ENCODE measurements at regions not wholly inside any gene's neighbourhood (a gene's known extent, or its start where the extent isn't known, plus 50 kb on each side); places are given as distances from the start of the nearest gene placed in this dataset.

- Histone ChIP-seq H3K36me3 (ENCODE audit: control insufficient read depth, insufficient read depth, low read length) (no peaks in the 10 kb centered on the region), H3K4me1 (ENCODE audit: control insufficient read depth, insufficient read depth, low read length) (no peaks in the 10 kb centered on the region), H3K4me3 (ENCODE audit: low read length) (no peak overlapping the region), H3K9me3 (replicated peaks; ENCODE audit: control insufficient read depth, low read depth, low read length) (no peaks in the 10 kb centered on the region), H3K27me3 (ENCODE audit: control insufficient read depth, insufficient read depth, low read length) (no peaks in the 10 kb centered on the region), H3K27ac (ENCODE audit: low read length) (no peak overlapping the region)
- no peak for DNase-seq
- 74% methylated on average over 3 of the region's 4 CpGs for WGBS (ENCODE audit: insufficient coverage)
Measured at GRCh38 chr3:61349717-61350116, 98.5 kb upstream of the FHIT start.

DNA sequence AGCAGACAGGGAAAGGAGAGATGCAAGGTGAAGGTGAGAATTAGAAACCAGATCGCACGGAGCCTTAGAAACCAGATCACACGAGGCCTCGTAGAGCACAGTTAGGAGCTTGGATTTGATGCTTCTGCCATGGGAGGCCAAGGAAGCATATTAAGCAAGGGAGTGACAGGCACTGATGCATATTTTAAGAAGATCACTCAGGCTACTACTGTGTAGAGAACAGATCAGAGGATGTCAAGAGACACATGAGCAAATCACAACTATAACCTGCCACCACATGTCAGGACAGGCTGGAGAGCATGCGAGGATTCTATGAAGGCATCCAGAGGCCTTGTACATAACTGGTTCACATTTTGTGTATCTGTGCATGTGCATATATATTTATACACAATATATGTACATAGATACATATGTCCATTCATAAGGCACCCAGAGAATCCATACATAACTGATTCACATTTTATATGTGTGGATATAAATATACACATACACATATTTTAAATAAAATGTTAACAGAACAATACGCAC, 99.6 kb upstream of the FHIT start:
- no peak for DNase-seq
- Histone ChIP-seq H3K4me1 (ENCODE audit: control insufficient read depth, insufficient read depth, low read length) (no peaks in the 10 kb centered on the region), H3K27me3 (ENCODE audit: control insufficient read depth, insufficient read depth, low read length) (no peaks in the 10 kb centered on the region), H3K4me3 (ENCODE audit: low read length) (no peak overlapping the region), H3K9me3 (replicated peaks; ENCODE audit: control insufficient read depth, low read depth, low read length) (no peaks in the 10 kb centered on the region), H3K27ac (ENCODE audit: low read length) (no peak overlapping the region), H3K36me3 (ENCODE audit: control insufficient read depth, insufficient read depth, low read length) (no peaks in the 10 kb centered on the region)
- WGBS (ENCODE audit: insufficient coverage), result 80% methylated on average over 4 of the region's 6 CpGs

DNA sequence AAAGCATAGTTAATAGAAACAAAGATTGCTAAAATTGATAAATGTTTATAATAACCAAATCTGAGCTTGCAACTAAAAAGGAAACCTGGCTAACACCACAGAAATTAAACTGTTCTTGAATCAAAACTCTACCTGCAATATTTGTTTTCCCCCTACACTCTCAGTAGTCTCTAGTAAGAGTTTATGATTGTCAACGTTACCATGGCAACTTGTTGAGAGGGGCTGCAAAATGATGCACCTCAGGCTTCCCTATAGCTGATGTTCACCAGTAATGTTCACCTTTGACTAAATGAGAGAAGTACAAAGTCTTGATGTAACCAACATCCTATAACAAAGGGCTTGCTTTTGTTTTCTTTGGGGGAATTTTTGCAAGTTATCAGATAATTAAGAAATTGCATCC, 101.1 kb upstream of the FHIT start:
- Histone ChIP-seq H3K4me1 (ENCODE audit: control insufficient read depth, insufficient read depth, low read length) (no peaks in the 10 kb centered on the region), H3K27me3 (ENCODE audit: control insufficient read depth, insufficient read depth, low read length) (no peaks in the 10 kb centered on the region), H3K27ac (ENCODE audit: low read length) (no peak overlapping the region), H3K36me3 (ENCODE audit: control insufficient read depth, insufficient read depth, low read length) (no peaks in the 10 kb centered on the region), H3K4me3 (ENCODE audit: low read length) (no peak overlapping the region), H3K9me3 (replicated peaks; ENCODE audit: control insufficient read depth, low read depth, low read length) (no peaks in the 10 kb centered on the region)
- no peak for DNase-seq
- no CpG with 5 or more reads among the region's 1 CpG for WGBS (ENCODE audit: insufficient coverage)

GRCh38 chr3:61353382-61353781, 102.1 kb upstream of the FHIT start:
- WGBS (ENCODE audit: insufficient coverage), result no CpG with 5 or more reads among the region's 1 CpG
- Histone ChIP-seq H3K4me1 (ENCODE audit: control insufficient read depth, insufficient read depth, low read length) (peaks cover 4% of the 10 kb centered on the region), H3K36me3 (ENCODE audit: control insufficient read depth, insufficient read depth, low read length) (no peaks in the 10 kb centered on the region), H3K9me3 (replicated peaks; ENCODE audit: control insufficient read depth, low read depth, low read length) (no peaks in the 10 kb centered on the region), H3K27ac (ENCODE audit: low read length) (no peak overlapping the region), H3K4me3 (ENCODE audit: low read length) (no peak overlapping the region), H3K27me3 (ENCODE audit: control insufficient read depth, insufficient read depth, low read length) (no peaks in the 10 kb centered on the region)
- DNase-seq, result no peak

- no CpG with 5 or more reads among the region's 5 CpGs for WGBS (ENCODE audit: insufficient coverage)
- Histone ChIP-seq H3K4me1 (ENCODE audit: control insufficient read depth, insufficient read depth, low read length) (peaks cover 5% of the 10 kb centered on the region), H3K36me3 (ENCODE audit: control insufficient read depth, insufficient read depth, low read length) (no peaks in the 10 kb centered on the region), H3K27me3 (ENCODE audit: control insufficient read depth, insufficient read depth, low read length) (no peaks in the 10 kb centered on the region), H3K9me3 (replicated peaks; ENCODE audit: control insufficient read depth, low read depth, low read length) (no peaks in the 10 kb centered on the region), H3K4me3 (ENCODE audit: low read length) (no peak overlapping the region), H3K27ac (ENCODE audit: low read length) (no peak overlapping the region)
- DNase-seq, result no peak
Measured at GRCh38 chr3:61354604-61355003, 103.4 kb upstream of the FHIT start.

GRCh38 chr3:61356685-61357084, 105.4 kb upstream of the FHIT start:
- H3K27me3 ChIP-seq (ENCODE audit: control insufficient read depth, insufficient read depth, low read length), result no peaks in the 10 kb centered on the region
- no peak for DNase-seq
- H3K27ac ChIP-seq (ENCODE audit: low read length), result no peak overlapping the region
- H3K4me1 ChIP-seq (ENCODE audit: control insufficient read depth, insufficient read depth, low read length), result peaks cover 5% of the 10 kb centered on the region
- H3K36me3 ChIP-seq (ENCODE audit: control insufficient read depth, insufficient read depth, low read length), result no peaks in the 10 kb centered on the region
- H3K4me3 ChIP-seq (ENCODE audit: low read length), result no peak overlapping the region
- H3K9me3 ChIP-seq (replicated peaks; ENCODE audit: control insufficient read depth, low read depth, low read length), result no peaks in the 10 kb centered on the region
- no CpG with 5 or more reads among the region's 1 CpG for WGBS (ENCODE audit: insufficient coverage)

- DNase-seq, result no peak
- H3K27me3 ChIP-seq (ENCODE audit: control insufficient read depth, insufficient read depth, low read length), result no peaks in the 10 kb centered on the region
- peak overlapping the region; percentile 64 for H3K27ac ChIP-seq (ENCODE audit: low read length)
- no CpG with 5 or more reads among the region's 1 CpG for WGBS (ENCODE audit: insufficient coverage)
- no peaks in the 10 kb centered on the region for H3K9me3 ChIP-seq (replicated peaks; ENCODE audit: control insufficient read depth, low read depth, low read length)
- H3K4me3 ChIP-seq (ENCODE audit: low read length), result no peak overlapping the region
- H3K4me1 ChIP-seq (ENCODE audit: control insufficient read depth, insufficient read depth, low read length), result peaks cover 5% of the 10 kb centered on the region
- no peaks in the 10 kb centered on the region for H3K36me3 ChIP-seq (ENCODE audit: control insufficient read depth, insufficient read depth, low read length)
Measured at GRCh38 chr3:61357902-61358301, 106.7 kb upstream of the FHIT start.

- H3K27ac ChIP-seq (ENCODE audit: low read length), result peak overlapping the region; percentile 64
- 0% methylated on average over 1 of the region's 2 CpGs for WGBS (ENCODE audit: insufficient coverage)
- no peaks in the 10 kb centered on the region for H3K36me3 ChIP-seq (ENCODE audit: control insufficient read depth, insufficient read depth, low read length)
Measured at GRCh38 chr3:61358364-61358763, 107.1 kb upstream of the FHIT start.

DNA sequence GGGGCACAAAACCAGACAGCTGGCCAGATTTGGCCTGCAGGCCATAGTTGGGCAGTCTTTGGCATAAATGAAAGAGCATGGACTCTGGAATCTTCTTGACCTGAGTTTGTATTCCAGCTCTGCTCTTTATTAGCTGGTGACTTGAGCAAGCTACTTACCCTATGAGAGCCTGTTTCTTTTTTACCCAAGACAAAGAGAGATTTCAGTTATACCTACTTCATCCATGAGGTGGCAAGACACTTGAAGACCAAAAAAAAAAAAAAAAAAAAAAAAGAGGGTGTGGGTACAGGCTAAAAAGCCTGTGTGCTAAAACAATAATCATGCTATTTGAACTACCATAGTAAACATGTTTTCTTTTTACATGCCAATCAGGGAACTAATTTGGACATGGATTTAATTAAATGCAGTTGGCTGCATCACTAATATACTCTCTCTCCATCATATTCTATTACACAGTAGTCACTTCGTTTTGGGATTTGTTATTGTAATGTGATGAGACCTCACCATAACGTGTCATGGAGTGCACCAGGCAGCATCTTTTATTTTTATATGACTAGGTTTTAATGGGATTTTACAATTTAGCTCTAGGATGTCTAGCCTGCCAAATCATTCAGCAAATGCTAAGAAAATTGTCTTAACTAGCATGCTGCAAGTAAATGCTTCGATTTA, 109.2 kb upstream of the FHIT start:
- WGBS (ENCODE audit: insufficient coverage), result no CpG with 5 or more reads among the region's 3 CpGs
- Histone ChIP-seq H3K4me1 (ENCODE audit: control insufficient read depth, insufficient read depth, low read length) (peaks cover 5% of the 10 kb centered on the region), H3K27me3 (ENCODE audit: control insufficient read depth, insufficient read depth, low read length) (no peaks in the 10 kb centered on the region), H3K9me3 (replicated peaks; ENCODE audit: control insufficient read depth, low read depth, low read length) (no peaks in the 10 kb centered on the region), H3K4me3 (ENCODE audit: low read length) (no peak overlapping the region), H3K27ac (ENCODE audit: low read length) (no peak overlapping the region), H3K36me3 (ENCODE audit: control insufficient read depth, insufficient read depth, low read length) (no peaks in the 10 kb centered on the region)
- peak; percentile 33 for DNase-seq

More at GRCh38 chr3:61358364-61358763, 107.1 kb upstream of the FHIT start:
- DNase-seq, result peak; percentile 92
- Histone ChIP-seq H3K9me3 (replicated peaks; ENCODE audit: control insufficient read depth, low read depth, low read length) (no peaks in the 10 kb centered on the region), H3K27me3 (ENCODE audit: control insufficient read depth, insufficient read depth, low read length) (no peaks in the 10 kb centered on the region), H3K4me3 (ENCODE audit: low read length) (no peak overlapping the region), H3K4me1 (ENCODE audit: control insufficient read depth, insufficient read depth, low read length) (peaks cover 5% of the 10 kb centered on the region)

DNA sequence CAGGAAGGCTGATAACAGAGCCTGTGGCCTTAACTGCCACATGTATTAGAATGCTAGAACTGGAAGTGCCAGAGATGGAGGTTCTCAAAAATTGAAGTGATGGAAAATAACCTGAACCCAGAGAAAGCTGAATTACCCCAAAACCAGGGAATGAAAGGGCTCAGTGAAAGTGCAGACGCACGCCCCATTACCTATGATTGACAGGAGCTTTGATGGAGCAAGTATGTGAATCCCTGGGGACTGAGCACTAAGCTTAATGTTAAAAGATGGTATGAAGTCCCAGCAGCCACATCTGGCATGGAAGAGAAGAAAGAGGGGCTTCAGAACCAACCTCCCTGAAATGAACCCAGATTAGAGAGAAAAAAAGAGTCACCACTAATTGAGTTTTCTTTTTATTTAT, 118.4 kb upstream of the FHIT start:
- no peak overlapping the region for H3K4me3 ChIP-seq (ENCODE audit: low read length)

GRCh38 chr3:61371123-61371522, 119.9 kb upstream of the FHIT start:
- no CpG with 5 or more reads among the region's 1 CpG for WGBS (ENCODE audit: insufficient coverage)
- Histone ChIP-seq H3K4me1 (ENCODE audit: control insufficient read depth, insufficient read depth, low read length) (no peaks in the 10 kb centered on the region), H3K27ac (ENCODE audit: low read length) (no peak overlapping the region)

More for the DNA sequence above, 118.4 kb upstream of the FHIT start:
- Histone ChIP-seq H3K4me1 (ENCODE audit: control insufficient read depth, insufficient read depth, low read length) (no peaks in the 10 kb centered on the region), H3K27me3 (ENCODE audit: control insufficient read depth, insufficient read depth, low read length) (no peaks in the 10 kb centered on the region), H3K9me3 (replicated peaks; ENCODE audit: control insufficient read depth, low read depth, low read length) (no peaks in the 10 kb centered on the region), H3K36me3 (ENCODE audit: control insufficient read depth, insufficient read depth, low read length) (no peaks in the 10 kb centered on the region), H3K27ac (ENCODE audit: low read length) (no peak overlapping the region)
- DNase-seq, result no peak
- 65% methylated on average over 2 of the region's 2 CpGs for WGBS (ENCODE audit: insufficient coverage)

More at GRCh38 chr3:61371123-61371522, 119.9 kb upstream of the FHIT start:
- Histone ChIP-seq H3K27me3 (ENCODE audit: control insufficient read depth, insufficient read depth, low read length) (no peaks in the 10 kb centered on the region), H3K4me3 (ENCODE audit: low read length) (no peak overlapping the region), H3K36me3 (ENCODE audit: control insufficient read depth, insufficient read depth, low read length) (no peaks in the 10 kb centered on the region), H3K9me3 (replicated peaks; ENCODE audit: control insufficient read depth, low read depth, low read length) (no peaks in the 10 kb centered on the region)
- DNase-seq, result peak; percentile 15

All from muscle of leg (tissue), 3 donors.